ENCODE measurements at regions not wholly inside any gene's neighbourhood (a gene's known extent, or its start where the extent isn't known, plus 50 kb on each side); places are given as distances from the start of the nearest gene placed in this dataset.

- Histone ChIP-seq H3K9me3 (ENCODE audit: control insufficient read depth, low read length) (peaks cover 8% of the 10 kb centered on the region), H3K4me3 (ENCODE audit: low read length) (no peak overlapping the region), H3K27me3 (replicated peaks; ENCODE audit: control insufficient read depth, insufficient read depth, low read length) (no peaks in the 10 kb centered on the region), H3K9ac (ENCODE audit: low read length) (no peak overlapping the region), H3K36me3 (ENCODE audit: control insufficient read depth, insufficient read depth, low read length, severe bottlenecking) (no peaks in the 10 kb centered on the region), H3K4me1 (ENCODE audit: control insufficient read depth, insufficient read depth, low read length) (no peaks in the 10 kb centered on the region)
- DNase-seq (ENCODE audit: low read depth): no peak
Measured at GRCh38 chr11:81655351-81655750, 1078.3 kb downstream of the FAM181B start.

- H3K9me3 ChIP-seq (ENCODE audit: control insufficient read depth, low read length): no peaks in the 10 kb centered on the region
- no peak overlapping the region for H3K4me3 ChIP-seq (ENCODE audit: low read length)
- no peaks in the 10 kb centered on the region for H3K36me3 ChIP-seq (ENCODE audit: control insufficient read depth, insufficient read depth, low read length, severe bottlenecking)
- no peak overlapping the region for H3K9ac ChIP-seq (ENCODE audit: low read length)
- H3K4me1 ChIP-seq (ENCODE audit: control insufficient read depth, insufficient read depth, low read length): no peaks in the 10 kb centered on the region
- no peak for DNase-seq (ENCODE audit: low read depth)
- H3K27me3 ChIP-seq (replicated peaks; ENCODE audit: control insufficient read depth, insufficient read depth, low read length): no peaks in the 10 kb centered on the region
Measured at GRCh38 chr11:81647374-81647773, 1086.3 kb downstream of the FAM181B start.

- Histone ChIP-seq H3K4me1 (ENCODE audit: control insufficient read depth, insufficient read depth, low read length) (no peaks in the 10 kb centered on the region), H3K4me3 (ENCODE audit: low read length) (no peak overlapping the region), H3K9me3 (ENCODE audit: control insufficient read depth, low read length) (no peaks in the 10 kb centered on the region), H3K36me3 (ENCODE audit: control insufficient read depth, insufficient read depth, low read length, severe bottlenecking) (no peaks in the 10 kb centered on the region), H3K9ac (ENCODE audit: low read length) (no peak overlapping the region), H3K27me3 (replicated peaks; ENCODE audit: control insufficient read depth, insufficient read depth, low read length) (no peaks in the 10 kb centered on the region)
- DNase-seq (ENCODE audit: low read depth): peak; percentile 22
Measured at GRCh38 chr11:81644239-81644840, 1089.3 kb downstream of the FAM181B start.

- H3K9me3 ChIP-seq (ENCODE audit: control insufficient read depth, low read length): no peaks in the 10 kb centered on the region
- no peaks in the 10 kb centered on the region for H3K27me3 ChIP-seq (replicated peaks; ENCODE audit: control insufficient read depth, insufficient read depth, low read length)
- no peak overlapping the region for H3K4me3 ChIP-seq (ENCODE audit: low read length)
- H3K4me1 ChIP-seq (ENCODE audit: control insufficient read depth, insufficient read depth, low read length): no peaks in the 10 kb centered on the region
- H3K9ac ChIP-seq (ENCODE audit: low read length): no peak overlapping the region
- no peak for DNase-seq (ENCODE audit: low read depth)
- H3K36me3 ChIP-seq (ENCODE audit: control insufficient read depth, insufficient read depth, low read length, severe bottlenecking): no peaks in the 10 kb centered on the region
Measured at GRCh38 chr11:81634483-81634882, 1099.2 kb downstream of the FAM181B start.

- Histone ChIP-seq H3K36me3 (ENCODE audit: control insufficient read depth, insufficient read depth, low read length, severe bottlenecking) (no peaks in the 10 kb centered on the region), H3K27me3 (replicated peaks; ENCODE audit: control insufficient read depth, insufficient read depth, low read length) (no peaks in the 10 kb centered on the region), H3K4me1 (ENCODE audit: control insufficient read depth, insufficient read depth, low read length) (no peaks in the 10 kb centered on the region), H3K9ac (ENCODE audit: low read length) (no peak overlapping the region), H3K4me3 (ENCODE audit: low read length) (no peak overlapping the region), H3K9me3 (ENCODE audit: control insufficient read depth, low read length) (no peaks in the 10 kb centered on the region)
- peak; percentile 5 for DNase-seq (ENCODE audit: low read depth)
Measured at GRCh38 chr11:81602508-81602907, 1131.2 kb downstream of the FAM181B start.

- Histone ChIP-seq H3K9me3 (ENCODE audit: control insufficient read depth, low read length) (no peaks in the 10 kb centered on the region), H3K4me1 (ENCODE audit: control insufficient read depth, insufficient read depth, low read length) (no peaks in the 10 kb centered on the region), H3K27me3 (replicated peaks; ENCODE audit: control insufficient read depth, insufficient read depth, low read length) (no peaks in the 10 kb centered on the region), H3K36me3 (ENCODE audit: control insufficient read depth, insufficient read depth, low read length, severe bottlenecking) (no peaks in the 10 kb centered on the region), H3K4me3 (ENCODE audit: low read length) (no peak overlapping the region), H3K9ac (ENCODE audit: low read length) (no peak overlapping the region)
- DNase-seq (ENCODE audit: low read depth): no peak
Measured at GRCh38 chr11:81596704-81597103, 1137.0 kb downstream of the FAM181B start.

GRCh38 chr11:81585390-81585933 lies 1148.2 kb downstream of the FAM181B start:
- H3K27me3 ChIP-seq (replicated peaks; ENCODE audit: control insufficient read depth, insufficient read depth, low read length): no peaks in the 10 kb centered on the region
- H3K9ac ChIP-seq (ENCODE audit: low read length): no peak overlapping the region
- no peaks in the 10 kb centered on the region for H3K36me3 ChIP-seq (ENCODE audit: control insufficient read depth, insufficient read depth, low read length, severe bottlenecking)
- DNase-seq (ENCODE audit: low read depth): no peak
- H3K9me3 ChIP-seq (ENCODE audit: control insufficient read depth, low read length): no peaks in the 10 kb centered on the region
- H3K4me1 ChIP-seq (ENCODE audit: control insufficient read depth, insufficient read depth, low read length): no peaks in the 10 kb centered on the region
- H3K4me3 ChIP-seq (ENCODE audit: low read length): no peak overlapping the region

- Histone ChIP-seq H3K9me3 (ENCODE audit: control insufficient read depth, low read length) (no peaks in the 10 kb centered on the region), H3K4me1 (ENCODE audit: control insufficient read depth, insufficient read depth, low read length) (no peaks in the 10 kb centered on the region), H3K27me3 (replicated peaks; ENCODE audit: control insufficient read depth, insufficient read depth, low read length) (no peaks in the 10 kb centered on the region), H3K4me3 (ENCODE audit: low read length) (no peak overlapping the region), H3K36me3 (ENCODE audit: control insufficient read depth, insufficient read depth, low read length, severe bottlenecking) (no peaks in the 10 kb centered on the region), H3K9ac (ENCODE audit: low read length) (no peak overlapping the region)
- no peak for DNase-seq (ENCODE audit: low read depth)
Measured at GRCh38 chr11:81579339-81579738, 1154.3 kb downstream of the FAM181B start.

GRCh38 chr11:81578571-81578970 lies 1155.1 kb downstream of the FAM181B start:
- H3K4me3 ChIP-seq (ENCODE audit: low read length): no peak overlapping the region
- H3K27me3 ChIP-seq (replicated peaks; ENCODE audit: control insufficient read depth, insufficient read depth, low read length): no peaks in the 10 kb centered on the region
- no peaks in the 10 kb centered on the region for H3K9me3 ChIP-seq (ENCODE audit: control insufficient read depth, low read length)
- no peak for DNase-seq (ENCODE audit: low read depth)
- no peak overlapping the region for H3K9ac ChIP-seq (ENCODE audit: low read length)
- no peaks in the 10 kb centered on the region for H3K36me3 ChIP-seq (ENCODE audit: control insufficient read depth, insufficient read depth, low read length, severe bottlenecking)
- H3K4me1 ChIP-seq (ENCODE audit: control insufficient read depth, insufficient read depth, low read length): no peaks in the 10 kb centered on the region

GRCh38 chr11:81574301-81574700 lies 1159.4 kb downstream of the FAM181B start:
- H3K27me3 ChIP-seq (replicated peaks; ENCODE audit: control insufficient read depth, insufficient read depth, low read length): no peaks in the 10 kb centered on the region
- no peak overlapping the region for H3K4me3 ChIP-seq (ENCODE audit: low read length)
- no peaks in the 10 kb centered on the region for H3K36me3 ChIP-seq (ENCODE audit: control insufficient read depth, insufficient read depth, low read length, severe bottlenecking)
- H3K9ac ChIP-seq (ENCODE audit: low read length): no peak overlapping the region
- no peaks in the 10 kb centered on the region for H3K9me3 ChIP-seq (ENCODE audit: control insufficient read depth, low read length)
- no peak for DNase-seq (ENCODE audit: low read depth)
- no peaks in the 10 kb centered on the region for H3K4me1 ChIP-seq (ENCODE audit: control insufficient read depth, insufficient read depth, low read length)

GRCh38 chr11:81573367-81573766 lies 1160.3 kb downstream of the FAM181B start:
- no peaks in the 10 kb centered on the region for H3K27me3 ChIP-seq (replicated peaks; ENCODE audit: control insufficient read depth, insufficient read depth, low read length)
- no peaks in the 10 kb centered on the region for H3K9me3 ChIP-seq (ENCODE audit: control insufficient read depth, low read length)
- DNase-seq (ENCODE audit: low read depth): no peak
- no peaks in the 10 kb centered on the region for H3K36me3 ChIP-seq (ENCODE audit: control insufficient read depth, insufficient read depth, low read length, severe bottlenecking)
- H3K9ac ChIP-seq (ENCODE audit: low read length): no peak overlapping the region
- no peak overlapping the region for H3K4me3 ChIP-seq (ENCODE audit: low read length)
- no peaks in the 10 kb centered on the region for H3K4me1 ChIP-seq (ENCODE audit: control insufficient read depth, insufficient read depth, low read length)

GRCh38 chr11:81570669-81571068 lies 1163.0 kb downstream of the FAM181B start:
- H3K36me3 ChIP-seq (ENCODE audit: control insufficient read depth, insufficient read depth, low read length, severe bottlenecking): no peaks in the 10 kb centered on the region
- H3K4me1 ChIP-seq (ENCODE audit: control insufficient read depth, insufficient read depth, low read length): no peaks in the 10 kb centered on the region
- H3K9ac ChIP-seq (ENCODE audit: low read length): no peak overlapping the region
- no peaks in the 10 kb centered on the region for H3K9me3 ChIP-seq (ENCODE audit: control insufficient read depth, low read length)
- H3K4me3 ChIP-seq (ENCODE audit: low read length): no peak overlapping the region
- no peak for DNase-seq (ENCODE audit: low read depth)
- H3K27me3 ChIP-seq (replicated peaks; ENCODE audit: control insufficient read depth, insufficient read depth, low read length): no peaks in the 10 kb centered on the region

Measured in adipocyte (in vitro differentiated cells).